ENCODE measurements at regions not wholly inside any gene's neighbourhood (a gene's known extent, or its start where the extent isn't known, plus 50 kb on each side); places are given as distances from the start of the nearest gene placed in this dataset.

DNA sequence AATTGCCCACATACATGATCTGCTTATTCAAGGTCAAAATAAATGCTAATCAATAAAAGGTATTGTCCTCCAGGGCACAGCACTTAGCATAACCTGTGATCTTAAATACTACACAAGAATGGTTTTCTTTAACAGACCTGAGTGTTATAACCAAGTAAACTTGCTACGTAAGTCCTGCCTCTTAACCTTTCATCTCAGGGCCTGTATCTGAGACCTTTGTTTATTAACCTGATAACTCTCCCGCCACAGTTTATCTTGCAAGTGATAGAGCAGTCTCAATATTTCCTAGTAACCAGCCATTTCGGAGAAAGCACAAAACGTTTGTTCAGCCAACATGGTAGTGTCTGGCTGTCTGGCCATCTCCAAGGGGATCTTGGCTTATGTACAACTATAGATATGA, 88.4 kb downstream of the DUSP6 start:
- TF ChIP-seq CREB1 (IDR thresholded peaks at IDR 0.05; ENCODE audit: low read depth) (no peak), USF1 (IDR thresholded peaks at IDR 0.05) (no peak), TAF1 (IDR thresholded peaks at IDR 0.05; ENCODE audit: low read depth) (no peak), TEAD4 (IDR thresholded peaks at IDR 0.05) (no peak), TCF12 (IDR thresholded peaks at IDR 0.05; ENCODE audit: low read depth) (no peak), ZBTB7A (IDR thresholded peaks at IDR 0.05; ENCODE audit: low read depth) (no peak), CEBPB (IDR thresholded peaks at IDR 0.05) (no peak), YY1 (IDR thresholded peaks at IDR 0.05; ENCODE audit: low read depth) (no peak), NFIC (IDR thresholded peaks at IDR 0.05) (no peak), FOXM1 (IDR thresholded peaks at IDR 0.05; ENCODE audit: borderline replicate concordance, low read depth) (no peak), EGR1 (IDR thresholded peaks at IDR 0.05) (no peak), RAD21 (IDR thresholded peaks at IDR 0.05; ENCODE audit: low read depth) (no peak), REST (IDR thresholded peaks at IDR 0.05; ENCODE audit: low read depth) (no peak), EP300 (IDR thresholded peaks at IDR 0.05; ENCODE audit: borderline replicate concordance) (no peak)
- TF ChIP-seq, protein P1, sequence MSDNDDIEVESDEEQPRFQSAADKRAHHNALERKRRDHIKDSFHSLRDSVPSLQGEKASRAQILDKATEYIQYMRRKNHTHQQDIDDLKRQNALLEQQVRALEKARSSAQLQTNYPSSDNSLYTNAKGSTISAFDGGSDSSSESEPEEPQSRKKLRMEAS (IDR thresholded peaks at IDR 0.05) = no peak

GRCh38 chr12:89262855-89263552, 89.3 kb downstream of the DUSP6 start:
- TF ChIP-seq CREB1 (IDR thresholded peaks at IDR 0.05; ENCODE audit: low read depth) (no peak), USF1 (IDR thresholded peaks at IDR 0.05) (no peak), YY1 (IDR thresholded peaks at IDR 0.05; ENCODE audit: low read depth) (no peak), ZBTB7A (IDR thresholded peaks at IDR 0.05; ENCODE audit: low read depth) (no peak), EP300 (IDR thresholded peaks at IDR 0.05; ENCODE audit: borderline replicate concordance) (no peak), TAF1 (IDR thresholded peaks at IDR 0.05; ENCODE audit: low read depth) (no peak), RAD21 (IDR thresholded peaks at IDR 0.05; ENCODE audit: low read depth) (no peak), TCF12 (IDR thresholded peaks at IDR 0.05; ENCODE audit: low read depth) (no peak), FOXM1 (IDR thresholded peaks at IDR 0.05; ENCODE audit: borderline replicate concordance, low read depth) (no peak), TEAD4 (IDR thresholded peaks at IDR 0.05) (no peak), EGR1 (IDR thresholded peaks at IDR 0.05) (no peak)

GRCh38 chr12:89261982-89262381, 90.3 kb downstream of the DUSP6 start:
- no peak for TF ChIP-seq YY1 (IDR thresholded peaks at IDR 0.05; ENCODE audit: low read depth)
- no peak for TF ChIP-seq TCF12 (IDR thresholded peaks at IDR 0.05; ENCODE audit: low read depth)
- TF ChIP-seq NFIC (IDR thresholded peaks at IDR 0.05) = no peak
- TF ChIP-seq TAF1 (IDR thresholded peaks at IDR 0.05; ENCODE audit: low read depth) = no peak
- no peak for TF ChIP-seq RAD21 (IDR thresholded peaks at IDR 0.05; ENCODE audit: low read depth)
- no peak for TF ChIP-seq USF1 (IDR thresholded peaks at IDR 0.05)
- no peak for TF ChIP-seq EGR1 (IDR thresholded peaks at IDR 0.05)
- no peak for TF ChIP-seq FOXM1 (IDR thresholded peaks at IDR 0.05; ENCODE audit: borderline replicate concordance, low read depth)
- TF ChIP-seq TEAD4 (IDR thresholded peaks at IDR 0.05) = no peak
- TF ChIP-seq, protein P1 (IDR thresholded peaks at IDR 0.05) = no peak
- no peak for TF ChIP-seq CREB1 (IDR thresholded peaks at IDR 0.05; ENCODE audit: low read depth)
- no peak for TF ChIP-seq REST (IDR thresholded peaks at IDR 0.05; ENCODE audit: low read depth)
- no peak for TF ChIP-seq ZBTB7A (IDR thresholded peaks at IDR 0.05; ENCODE audit: low read depth)

DNA sequence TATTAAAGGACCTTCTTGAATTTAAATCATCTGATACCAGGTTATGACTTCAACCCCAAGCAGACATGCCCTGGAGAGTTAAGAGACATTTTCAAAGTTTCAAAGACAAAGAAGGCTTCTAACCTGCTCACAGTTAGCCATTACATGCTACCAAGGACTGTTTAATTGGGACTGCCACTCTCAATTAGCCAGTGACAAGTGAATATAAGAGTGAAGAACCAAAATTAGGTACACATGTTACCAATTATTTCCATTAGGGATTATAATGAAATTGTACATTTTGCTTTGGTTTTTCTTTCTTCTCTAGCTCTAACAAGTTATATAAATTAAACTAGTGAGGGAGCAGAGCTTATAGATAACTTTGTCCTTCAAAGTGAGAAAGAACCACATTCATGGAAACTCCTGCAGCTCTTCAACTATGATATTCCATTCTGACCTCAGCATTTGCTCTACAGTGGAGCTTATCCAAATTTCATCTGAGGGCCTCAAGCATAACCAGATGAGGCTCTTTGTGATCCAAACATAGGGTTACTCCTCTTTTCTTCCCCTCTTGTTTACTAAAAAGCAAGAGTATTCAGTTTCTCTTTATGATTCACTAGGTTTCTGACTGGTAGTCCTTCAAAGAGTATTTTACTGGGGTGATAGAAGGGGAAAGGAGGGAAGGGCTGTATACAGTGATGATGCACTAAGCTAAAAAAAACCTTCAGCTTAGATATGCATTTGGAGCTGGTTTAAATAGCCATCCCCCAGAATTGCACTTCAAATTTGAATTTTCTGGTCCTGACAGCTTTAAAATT, 91.3 kb downstream of the DUSP6 start:
- no peak for TF ChIP-seq EP300 (IDR thresholded peaks at IDR 0.05; ENCODE audit: borderline replicate concordance)

GRCh38 chr12:89259821-89260220, 92.5 kb downstream of the DUSP6 start:
- no peak for TF ChIP-seq CEBPB (IDR thresholded peaks at IDR 0.05)
- TF ChIP-seq YY1 (IDR thresholded peaks at IDR 0.05; ENCODE audit: low read depth) = no peak
- TF ChIP-seq, protein P1 (IDR thresholded peaks at IDR 0.05) = no peak
- no peak for TF ChIP-seq USF1 (IDR thresholded peaks at IDR 0.05)
- TF ChIP-seq EGR1 (IDR thresholded peaks at IDR 0.05) = no peak
- TF ChIP-seq TCF12 (IDR thresholded peaks at IDR 0.05; ENCODE audit: low read depth) = no peak
